Ishikawa (cell line): ENCODE measurements at regions not wholly inside any gene's neighbourhood (a gene's known extent, or its start where the extent isn't known, plus 50 kb on each side); places are given as distances from the start of the nearest gene placed in this dataset.

Experiments
- CEBPB ChIP-seq: IDR thresholded peaks from 2 replicates; pipeline ENCODE4 v1.6.1; 2012
- CREB1 ChIP-seq: IDR thresholded peaks from 2 replicates; pipeline ENCODE4 v1.6.1; 2012; ENCODE audit warnings: low read depth
- EGR1 ChIP-seq: IDR thresholded peaks from 2 replicates; pipeline ENCODE4 v1.6.1; 2012
- EP300 ChIP-seq: IDR thresholded peaks from 2 replicates; pipeline ENCODE4 v1.6.1; 2012; ENCODE audit warnings: borderline replicate concordance
- FOXM1 ChIP-seq: IDR thresholded peaks from 2 replicates; pipeline ENCODE4 v1.6.1; 2012; ENCODE audit warnings: low read depth, borderline replicate concordance
- MAX ChIP-seq: IDR thresholded peaks from 2 replicates; pipeline ENCODE4 v1.6.1; 2012
- NFIC ChIP-seq: IDR thresholded peaks from 2 replicates; pipeline ENCODE4 v1.6.1; 2012
- RAD21 ChIP-seq: IDR thresholded peaks from 2 replicates; pipeline ENCODE4 v1.6.1; 2012; ENCODE audit warnings: low read depth
- TAF1 ChIP-seq: IDR thresholded peaks from 2 replicates; pipeline ENCODE4 v1.6.1; 2012; ENCODE audit warnings: low read depth, mild to moderate bottlenecking
- TCF12 ChIP-seq: IDR thresholded peaks from 2 replicates; pipeline ENCODE4 v1.6.1; 2012; ENCODE audit warnings: low read depth
- TEAD4 ChIP-seq: IDR thresholded peaks from 2 replicates; pipeline ENCODE4 v1.6.1; 2012
- YY1 ChIP-seq: IDR thresholded peaks from 2 replicates; pipeline ENCODE4 v1.6.1; 2012; ENCODE audit warnings: low read depth
- ZBTB7A ChIP-seq: IDR thresholded peaks from 2 replicates; pipeline ENCODE4 v1.6.1; 2012; ENCODE audit warnings: low read depth
- TF ChIP-seq, protein P1 (sequence below): IDR thresholded peaks from 2 replicates; pipeline ENCODE4 v1.6.1; 2012; ENCODE audit warnings: low read depth, mild to moderate bottlenecking
- TF ChIP-seq, protein P2 (sequence below): IDR thresholded peaks from 2 replicates; pipeline ENCODE4 v1.6.1; 2012

- TF ChIP-seq YY1: no peak
- TF ChIP-seq TEAD4: no peak
- TF ChIP-seq TCF12: no peak
- TF ChIP-seq MAX: no peak
- TF ChIP-seq NFIC: no peak
- no peak for TF ChIP-seq CEBPB
- no peak for TF ChIP-seq RAD21
- TF ChIP-seq, protein P1, sequence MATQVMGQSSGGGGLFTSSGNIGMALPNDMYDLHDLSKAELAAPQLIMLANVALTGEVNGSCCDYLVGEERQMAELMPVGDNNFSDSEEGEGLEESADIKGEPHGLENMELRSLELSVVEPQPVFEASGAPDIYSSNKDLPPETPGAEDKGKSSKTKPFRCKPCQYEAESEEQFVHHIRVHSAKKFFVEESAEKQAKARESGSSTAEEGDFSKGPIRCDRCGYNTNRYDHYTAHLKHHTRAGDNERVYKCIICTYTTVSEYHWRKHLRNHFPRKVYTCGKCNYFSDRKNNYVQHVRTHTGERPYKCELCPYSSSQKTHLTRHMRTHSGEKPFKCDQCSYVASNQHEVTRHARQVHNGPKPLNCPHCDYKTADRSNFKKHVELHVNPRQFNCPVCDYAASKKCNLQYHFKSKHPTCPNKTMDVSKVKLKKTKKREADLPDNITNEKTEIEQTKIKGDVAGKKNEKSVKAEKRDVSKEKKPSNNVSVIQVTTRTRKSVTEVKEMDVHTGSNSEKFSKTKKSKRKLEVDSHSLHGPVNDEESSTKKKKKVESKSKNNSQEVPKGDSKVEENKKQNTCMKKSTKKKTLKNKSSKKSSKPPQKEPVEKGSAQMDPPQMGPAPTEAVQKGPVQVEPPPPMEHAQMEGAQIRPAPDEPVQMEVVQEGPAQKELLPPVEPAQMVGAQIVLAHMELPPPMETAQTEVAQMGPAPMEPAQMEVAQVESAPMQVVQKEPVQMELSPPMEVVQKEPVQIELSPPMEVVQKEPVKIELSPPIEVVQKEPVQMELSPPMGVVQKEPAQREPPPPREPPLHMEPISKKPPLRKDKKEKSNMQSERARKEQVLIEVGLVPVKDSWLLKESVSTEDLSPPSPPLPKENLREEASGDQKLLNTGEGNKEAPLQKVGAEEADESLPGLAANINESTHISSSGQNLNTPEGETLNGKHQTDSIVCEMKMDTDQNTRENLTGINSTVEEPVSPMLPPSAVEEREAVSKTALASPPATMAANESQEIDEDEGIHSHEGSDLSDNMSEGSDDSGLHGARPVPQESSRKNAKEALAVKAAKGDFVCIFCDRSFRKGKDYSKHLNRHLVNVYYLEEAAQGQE: no peak
- TF ChIP-seq ZBTB7A: no peak
- no peak for TF ChIP-seq CREB1
- TF ChIP-seq, protein P2, sequence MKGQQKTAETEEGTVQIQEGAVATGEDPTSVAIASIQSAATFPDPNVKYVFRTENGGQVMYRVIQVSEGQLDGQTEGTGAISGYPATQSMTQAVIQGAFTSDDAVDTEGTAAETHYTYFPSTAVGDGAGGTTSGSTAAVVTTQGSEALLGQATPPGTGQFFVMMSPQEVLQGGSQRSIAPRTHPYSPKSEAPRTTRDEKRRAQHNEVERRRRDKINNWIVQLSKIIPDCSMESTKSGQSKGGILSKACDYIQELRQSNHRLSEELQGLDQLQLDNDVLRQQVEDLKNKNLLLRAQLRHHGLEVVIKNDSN: no peak
Measured at GRCh38 chr4:141340458-141340857, 119.8 kb downstream of the ZNF330 start.

DNA sequence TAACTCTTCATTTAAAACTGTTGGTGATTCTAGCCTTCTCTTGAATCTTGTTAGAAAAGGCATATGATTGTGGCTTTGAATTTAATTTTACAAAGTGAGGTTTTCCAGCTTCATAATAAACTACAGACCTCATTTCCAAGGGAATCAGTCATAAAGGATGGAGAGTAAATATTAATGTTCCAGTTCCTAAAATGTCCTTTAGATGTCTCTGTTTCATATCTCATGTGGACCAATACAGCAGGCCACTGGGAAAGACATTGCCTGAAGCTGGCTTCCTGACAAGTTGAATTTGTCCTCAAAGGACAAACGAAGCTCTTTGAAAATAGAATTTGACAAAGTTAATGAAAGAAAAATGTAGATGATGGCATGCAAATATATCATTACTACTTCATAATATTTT is 125.4 kb downstream of the ZNF330 start:
- TF ChIP-seq TEAD4 (no peak), RAD21 (peak; percentile 88), NFIC (0 out of 2 replicates have a peak, but pooled peaks have one; percentile 31)

GRCh38 chr4:141347684-141348083 is 127.0 kb downstream of the ZNF330 start:
- TF ChIP-seq ZBTB7A (no peak), YY1 (no peak), TCF12 (no peak), TAF1 (no peak), CEBPB (no peak), EGR1 (no peak), FOXM1 (no peak), CREB1 (no peak), NFIC (no peak), TEAD4 (no peak), EP300 (no peak), RAD21 (no peak), MAX (no peak)
- TF ChIP-seq, protein P1: no peak
- TF ChIP-seq, protein P2: no peak

DNA sequence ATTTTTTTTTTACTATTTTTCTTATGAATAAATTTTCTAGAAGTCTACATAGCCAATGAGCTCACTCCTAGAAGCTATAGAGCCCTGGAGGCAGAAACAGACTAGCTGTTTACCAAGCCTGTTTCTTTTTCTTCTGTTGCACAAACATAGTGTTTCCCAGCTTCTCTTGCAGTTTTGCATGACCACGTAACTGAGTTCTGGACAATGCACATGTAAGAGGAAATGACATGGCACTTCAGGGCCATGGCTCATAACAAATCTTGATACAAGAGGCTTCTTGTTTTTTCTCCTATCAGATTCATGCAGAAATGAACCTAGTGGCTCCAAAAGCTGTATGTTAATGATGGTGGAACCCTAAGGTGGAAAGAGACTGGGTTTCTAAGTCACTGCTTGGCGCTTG is 127.4 kb downstream of the ZNF330 start:
- TF ChIP-seq, protein P1: no peak
- TF ChIP-seq, protein P2: no peak
- TF ChIP-seq ZBTB7A (no peak), EP300 (no peak), NFIC (no peak), CREB1 (no peak), EGR1 (no peak), TEAD4 (no peak), CEBPB (no peak), MAX (no peak), YY1 (no peak), TCF12 (no peak), TAF1 (no peak), FOXM1 (no peak), RAD21 (no peak)
